ENCODE measurements at regions not wholly inside any gene's neighbourhood (a gene's known extent, or its start where the extent isn't known, plus 50 kb on each side); places are given as distances from the start of the nearest gene placed in this dataset.

- TF ChIP-seq CTCF (IDR thresholded peaks at IDR 0.05) (no peak), ZFX (IDR thresholded peaks at IDR 0.05; ENCODE audit: borderline replicate concordance) (no peak)
Observed at GRCh38 chr15:36029606-36030210, 483.7 kb upstream of the DPH6 start.

Measured in 22Rv1 (cell line).